GM21390 (cell line): ENCODE measurements at regions not wholly inside any gene's neighbourhood (a gene's known extent, or its start where the extent isn't known, plus 50 kb on each side); places are given as distances from the start of the nearest gene placed in this dataset.

ENCODE experiments used
- ATAC-seq: cut with Tn5 transposase; IDR thresholded peaks from one replicate; pipeline ENCODE4 v1.9.1; 2021; ENCODE audit not compliant: unreplicated experiment

GRCh38 chr2:177314722-177315264 is 50.3 kb upstream of the NFE2L2 start:
- ATAC-seq = no peak

DNA sequence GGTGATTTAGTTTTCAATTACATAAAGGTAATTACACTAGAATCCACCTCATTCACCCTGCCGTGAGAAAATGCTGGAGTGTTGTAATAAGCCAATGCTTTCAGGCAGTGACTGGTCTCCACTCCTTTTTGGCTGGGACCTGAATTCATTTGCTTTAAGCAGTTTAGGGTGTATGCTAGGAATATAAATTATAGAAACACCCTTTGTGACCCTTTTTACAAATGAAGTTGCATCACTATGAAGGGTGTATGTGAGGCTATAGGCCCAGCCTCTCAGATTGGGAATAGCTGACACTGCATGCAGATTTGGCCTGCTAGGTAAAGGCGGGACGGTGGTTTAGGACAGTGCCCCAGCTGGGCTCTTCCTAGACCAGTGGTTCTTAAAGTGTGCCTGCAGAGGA is 50.8 kb upstream of the NFE2L2 start:
- ATAC-seq = no peak

GRCh38 chr2:177316756-177317155 is 52.2 kb upstream of the NFE2L2 start:
- ATAC-seq = no peak

DNA sequence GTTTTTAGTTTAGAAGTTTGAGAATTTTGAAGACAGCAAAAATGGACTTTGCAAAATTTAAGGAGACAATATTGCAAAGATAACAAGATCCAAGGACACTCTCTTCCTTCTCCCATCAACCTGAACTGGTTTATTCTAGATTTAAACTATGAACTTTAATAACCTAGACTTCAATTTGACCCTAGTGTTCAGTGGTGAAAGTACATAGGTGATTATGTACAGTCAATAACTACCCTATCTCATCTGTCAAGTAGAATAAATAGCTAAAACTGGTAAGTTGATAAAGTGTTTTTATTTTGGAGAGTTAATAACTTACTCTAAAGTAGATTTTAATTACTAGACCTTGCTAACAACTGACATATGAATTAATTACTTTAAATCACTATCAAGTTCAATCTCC is 52.9 kb upstream of the NFE2L2 start:
- no peak for ATAC-seq

DNA sequence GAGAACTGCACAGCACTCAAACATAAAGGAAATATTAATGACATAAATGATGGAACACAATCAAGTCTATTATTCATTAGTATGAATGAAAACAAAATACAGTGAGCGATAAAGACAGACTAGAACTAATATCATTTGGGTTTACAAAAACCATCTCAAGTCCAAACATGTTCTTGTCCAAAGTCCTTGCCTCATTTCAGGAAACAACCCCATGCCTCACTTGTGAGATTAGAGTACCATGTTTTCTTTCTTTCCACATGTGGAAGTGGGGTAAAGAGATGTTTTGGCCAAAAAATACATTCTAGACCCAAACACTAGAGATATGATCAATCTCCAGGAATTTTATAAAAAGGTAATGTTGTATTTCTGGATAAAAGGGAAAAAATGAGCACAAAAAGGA is 53.3 kb upstream of the NFE2L2 start:
- ATAC-seq = no peak

DNA sequence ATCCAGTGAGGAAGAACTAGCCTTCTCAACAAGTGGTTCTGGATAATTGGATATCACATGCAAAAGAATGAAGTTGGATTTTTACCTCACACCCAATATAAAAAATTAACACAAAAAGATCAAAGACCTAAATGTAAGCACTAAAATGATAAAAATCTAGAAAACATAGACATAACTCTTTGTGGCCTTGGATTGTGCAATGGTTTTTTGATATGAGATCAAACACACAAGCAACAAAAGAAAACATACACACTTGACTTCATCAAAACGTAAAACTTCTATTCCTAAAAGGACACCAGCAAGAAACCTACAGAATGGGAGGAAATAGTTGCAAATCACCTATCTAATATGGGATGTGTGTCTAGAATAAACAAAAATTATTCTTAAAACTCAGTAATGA is 54.1 kb upstream of the NFE2L2 start:
- ATAC-seq = no peak

DNA sequence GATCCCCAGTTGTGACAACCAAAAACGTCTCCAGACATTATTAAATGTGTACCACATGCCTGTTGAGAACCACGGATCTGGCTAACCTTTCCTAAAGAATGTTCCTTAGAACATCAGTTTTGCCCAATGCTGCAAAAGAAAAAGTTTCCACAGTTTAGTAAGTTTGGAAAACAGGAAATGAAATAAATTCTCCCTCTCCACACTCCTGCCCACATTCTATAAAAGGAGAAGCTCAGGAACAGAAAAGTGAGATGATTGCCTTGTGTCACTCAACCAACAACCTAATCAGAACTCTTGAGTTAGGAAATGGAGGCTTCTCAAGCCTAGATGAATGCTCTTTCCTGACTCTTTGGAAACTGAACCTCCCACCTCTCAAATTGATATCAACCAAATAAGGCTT is 56.1 kb upstream of the NFE2L2 start:
- ATAC-seq = no peak

DNA sequence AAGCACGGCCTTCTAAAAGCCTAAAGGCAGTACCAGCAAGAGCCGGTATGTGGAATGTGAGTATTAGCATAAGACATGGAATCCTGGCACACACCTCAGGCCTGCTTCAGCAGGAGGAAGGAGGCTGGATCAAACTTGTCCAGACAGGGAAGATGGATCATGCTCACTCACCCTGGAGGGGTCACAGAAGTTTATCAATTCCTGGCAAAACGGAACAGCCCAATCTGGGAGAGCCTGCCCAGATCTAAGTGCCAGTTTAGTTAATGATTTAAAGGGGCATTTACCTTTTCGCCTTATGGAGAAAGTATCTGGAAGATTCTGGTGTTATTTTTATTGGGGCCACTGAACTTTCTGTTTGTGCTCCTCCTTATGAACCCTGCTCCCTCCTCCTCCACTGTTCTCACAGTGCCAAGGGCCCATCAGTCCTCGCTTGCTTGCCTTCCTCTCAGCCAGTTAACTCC is 58.3 kb upstream of the NFE2L2 start:
- ATAC-seq = no peak

DNA sequence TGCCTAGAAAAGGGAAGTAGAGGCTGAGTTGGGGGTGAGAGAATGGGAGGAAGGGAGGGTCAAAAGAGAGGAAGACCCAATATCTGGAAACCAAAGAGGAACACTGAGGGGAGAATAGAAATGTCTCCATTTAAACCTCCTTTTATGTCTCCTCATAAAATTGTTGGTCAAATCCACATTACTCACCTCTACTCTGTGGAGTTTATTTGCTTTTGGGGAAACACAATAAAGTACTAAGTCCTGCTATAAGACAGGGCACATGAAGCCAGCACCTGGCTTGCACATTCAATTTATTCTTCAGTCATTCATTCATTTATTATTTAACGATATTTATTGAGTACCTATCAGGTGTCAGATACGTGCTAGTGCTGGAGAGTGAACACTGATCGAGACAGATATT is 60.3 kb upstream of the NFE2L2 start:
- ATAC-seq = no peak

GRCh38 chr2:177325554-177325953 is 61.0 kb upstream of the NFE2L2 start:
- ATAC-seq = no peak

- ATAC-seq = no peak
These were observed 61.5 kb upstream of the NFE2L2 start for GRCh38 chr2:177326005-177326404.

DNA sequence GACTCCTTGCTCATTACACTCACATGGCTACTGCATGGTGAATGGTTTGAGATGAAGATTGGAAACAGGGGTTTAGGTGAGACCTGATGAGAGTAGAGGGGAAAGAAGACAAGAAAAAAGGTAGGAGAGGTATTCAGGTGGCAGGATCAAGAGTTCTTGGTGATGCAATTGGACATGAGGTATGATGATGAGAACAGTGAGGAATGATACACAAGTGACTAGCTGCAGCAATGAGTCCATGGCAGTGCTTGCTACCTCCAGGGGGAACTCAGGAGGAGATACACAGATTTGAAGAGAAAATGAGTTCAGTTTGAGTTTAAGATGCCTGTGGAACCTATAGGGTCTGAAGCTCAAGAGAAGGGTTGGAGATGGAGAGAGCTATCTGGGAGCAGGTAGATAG is 62.1 kb upstream of the NFE2L2 start:
- no peak for ATAC-seq

- no peak for ATAC-seq
These were observed 62.5 kb upstream of the NFE2L2 start for GRCh38 chr2:177327009-177327408.

DNA sequence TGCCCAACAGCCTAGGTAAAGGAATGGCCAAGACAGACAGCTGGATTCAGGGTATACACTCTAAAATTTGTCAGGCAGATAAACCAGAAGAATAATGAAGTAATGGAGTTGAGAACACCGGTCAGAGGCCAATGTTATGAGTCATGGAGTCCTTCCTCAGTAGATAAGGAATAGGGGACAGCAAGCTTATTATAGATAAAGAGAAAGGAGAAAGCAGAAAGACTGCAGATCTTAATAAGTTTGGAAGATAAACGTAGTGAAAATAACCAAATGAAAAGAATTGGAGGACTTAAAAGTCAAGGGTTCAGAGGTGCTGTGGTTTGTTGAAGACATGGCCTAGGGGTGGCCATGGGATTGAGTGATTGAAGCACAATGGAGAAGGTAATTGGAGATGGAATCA is 63.5 kb upstream of the NFE2L2 start:
- ATAC-seq = no peak

DNA sequence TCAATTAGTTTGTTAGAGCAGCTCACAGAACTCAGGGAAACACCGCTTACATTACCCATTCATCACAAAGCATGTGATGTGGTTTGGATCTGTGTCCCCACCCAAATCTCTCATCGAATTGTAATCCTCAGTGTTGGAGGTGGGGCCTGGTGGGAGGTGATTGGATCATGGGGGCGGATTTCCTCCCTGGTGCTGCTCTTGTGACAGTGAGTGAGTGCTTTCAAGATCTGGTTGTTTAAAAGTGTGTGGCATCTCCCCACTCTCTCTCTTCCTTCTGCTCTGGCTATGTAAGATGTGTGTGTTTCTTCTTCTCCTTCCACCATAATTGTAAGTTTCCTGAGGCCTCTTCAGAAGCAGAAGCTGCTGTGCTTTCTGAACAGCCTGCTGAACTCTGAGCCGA is 63.5 kb upstream of the AGPS start:
- ATAC-seq = no peak

DNA sequence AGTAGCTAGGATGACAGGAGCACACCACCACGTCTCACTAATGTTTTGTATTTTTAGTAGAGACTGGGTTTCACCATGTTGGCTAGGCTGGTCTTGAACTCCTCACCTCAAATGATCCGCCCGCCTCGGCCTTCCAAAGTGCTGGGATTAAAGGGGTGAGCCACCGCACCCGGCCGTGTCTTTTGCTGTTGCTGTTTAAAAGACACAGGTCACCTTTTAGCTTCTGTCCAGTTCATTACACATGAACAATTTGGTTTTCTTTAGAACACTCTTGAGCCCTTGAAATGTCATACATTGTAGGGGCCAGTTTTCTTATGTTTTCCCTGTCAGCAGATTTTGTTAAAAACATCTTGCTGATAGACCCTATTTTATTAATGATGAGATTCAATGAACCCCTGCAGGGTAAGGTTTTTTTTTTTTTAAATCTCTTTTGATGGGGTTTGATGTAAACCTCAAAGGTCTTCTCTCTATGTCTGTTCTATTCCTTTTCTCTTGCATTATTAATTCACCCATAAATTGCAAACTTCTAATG is 61.0 kb upstream of the AGPS start:
- no peak for ATAC-seq

DNA sequence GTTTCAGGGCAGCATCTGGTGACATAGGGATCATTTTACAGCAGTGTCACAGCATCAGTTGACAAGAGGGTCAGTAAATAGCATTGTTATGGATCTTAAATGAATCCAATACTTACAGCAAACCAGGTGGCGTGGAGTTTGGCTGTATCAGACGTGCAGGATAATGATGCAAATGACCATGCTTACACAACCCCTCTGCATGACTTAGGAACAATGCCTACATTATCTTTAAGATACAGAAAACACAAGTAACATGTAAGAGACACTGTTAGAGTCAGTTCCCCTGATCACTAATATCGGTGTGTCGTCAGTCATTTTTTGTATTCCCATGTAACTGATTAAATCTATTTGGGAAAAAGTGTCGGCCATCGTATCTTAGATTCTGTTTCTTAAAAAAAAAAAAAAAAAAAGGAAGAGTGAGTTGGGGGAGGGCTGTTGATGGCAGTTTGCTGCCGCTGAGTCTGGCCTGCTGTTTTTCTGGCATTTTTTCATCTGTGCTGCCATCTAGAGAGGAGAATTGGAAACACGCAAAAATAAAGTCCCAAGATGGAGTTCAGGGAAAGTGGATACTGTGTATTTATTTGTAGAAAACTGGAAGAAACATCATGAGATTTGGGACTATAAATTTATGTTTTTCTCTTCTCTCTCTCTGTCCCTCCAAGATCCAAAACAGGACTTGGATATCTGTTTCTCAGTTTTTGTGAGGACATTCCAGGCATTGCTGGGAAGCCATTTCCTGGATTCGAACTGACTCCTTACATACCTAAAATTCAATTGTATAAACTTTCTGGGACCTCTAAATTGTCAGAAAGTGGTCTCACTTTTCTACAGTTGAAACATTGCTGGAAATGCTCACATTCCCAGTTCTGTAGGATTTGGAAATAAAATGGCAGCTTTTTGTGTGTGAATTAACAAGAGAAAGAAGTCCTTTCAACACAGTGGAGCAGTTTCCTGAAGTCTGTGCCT is 60.3 kb upstream of the AGPS start:
- ATAC-seq = peak; percentile 78

GRCh38 chr2:177332992-177333388 is 59.6 kb upstream of the AGPS start:
- no peak for ATAC-seq

DNA sequence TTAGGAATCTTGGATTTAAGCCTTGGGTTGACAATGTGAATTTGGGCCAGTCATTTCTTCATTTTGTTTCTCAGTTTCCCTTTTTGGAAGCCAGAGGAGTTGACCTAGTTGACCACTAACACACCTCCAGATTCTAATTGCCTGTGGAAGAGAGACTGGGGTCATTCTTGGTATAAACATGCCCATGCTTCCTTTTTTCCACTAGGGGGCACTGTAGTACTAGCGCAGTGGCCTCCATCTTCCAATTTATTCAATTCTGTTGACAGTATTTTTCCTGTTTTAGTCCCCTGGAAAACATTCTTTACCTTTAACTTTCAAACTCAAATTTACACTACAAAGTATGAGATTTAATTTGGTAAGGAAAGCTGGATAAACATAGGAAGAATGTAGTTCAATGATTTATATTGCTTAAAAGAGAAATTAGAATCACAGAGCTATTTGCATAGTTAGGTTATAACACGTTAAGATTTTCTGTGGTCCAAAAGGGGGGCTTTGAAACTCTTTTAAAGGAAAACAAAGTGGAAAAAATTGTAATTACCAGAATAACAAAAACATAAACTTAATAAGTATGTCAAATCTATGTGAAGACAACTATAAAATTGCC is 57.5 kb upstream of the AGPS start:
- no peak for ATAC-seq

- no peak for ATAC-seq
These were observed 56.6 kb upstream of the AGPS start for GRCh38 chr2:177335917-177336450.

DNA sequence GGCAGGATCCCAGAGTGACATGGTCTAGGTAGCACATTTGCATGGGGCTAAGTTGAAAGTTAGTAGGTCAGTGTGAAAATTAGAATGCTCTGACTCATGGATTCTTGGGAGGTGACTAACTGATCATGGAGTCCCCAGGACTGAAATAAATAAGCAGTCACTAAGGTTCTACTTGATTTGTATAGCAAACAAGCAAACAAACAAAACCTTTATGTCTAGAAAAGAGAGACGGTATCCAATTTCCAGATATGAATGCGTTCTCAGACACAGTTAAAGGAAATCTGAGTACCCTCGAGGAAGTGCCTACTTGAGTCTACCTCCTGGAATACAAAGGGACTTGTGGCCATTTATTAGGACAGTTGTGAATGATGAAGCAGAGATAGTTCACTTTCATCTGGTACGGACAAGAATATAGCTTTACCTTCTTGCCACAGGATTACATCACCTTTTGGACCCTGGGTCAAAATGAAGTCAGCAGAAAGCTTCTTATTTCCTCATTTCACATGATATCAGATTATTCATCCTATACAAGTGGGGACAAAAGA is 54.3 kb upstream of the AGPS start:
- ATAC-seq = no peak
